Skeletal muscle cell (primary cell): ENCODE measurements at regions not wholly inside any gene's neighbourhood (a gene's known extent, or its start where the extent isn't known, plus 50 kb on each side); places are given as distances from the start of the nearest gene placed in this dataset.

Experiments used
- DNase-seq: peaks from one replicate; pipeline ENCODE4 v3.0.0-alpha.2; 2010; ENCODE audit warnings: low read depth
- H3K4me3 ChIP-seq: 2 replicates; pipeline ENCODE4 v1.5.1; 2011; ENCODE audit warnings: low read depth, mild to moderate bottlenecking, control low read depth, low read length, moderate library complexity

- H3K4me3 ChIP-seq: no peak overlapping the region
- DNase-seq: no peak
Observed at GRCh38 chr12:89901319-89901718, 192.7 kb upstream of the ATP2B1 start.

- H3K4me3 ChIP-seq: no peak overlapping the region
- no peak for DNase-seq
Observed at GRCh38 chr12:89899651-89900050, 191.0 kb upstream of the ATP2B1 start.

GRCh38 chr12:89895591-89895990 is 187.0 kb upstream of the ATP2B1 start:
- H3K4me3 ChIP-seq: no peak overlapping the region
- DNase-seq: no peak

GRCh38 chr12:89895101-89895500 is 186.5 kb upstream of the ATP2B1 start:
- H3K4me3 ChIP-seq: no peak overlapping the region
- no peak for DNase-seq

GRCh38 chr12:89893972-89894706 is 185.5 kb upstream of the ATP2B1 start:
- DNase-seq: no peak

GRCh38 chr12:89892436-89892835 is 183.8 kb upstream of the ATP2B1 start:
- DNase-seq: no peak
- H3K4me3 ChIP-seq: no peak overlapping the region

More at GRCh38 chr12:89893972-89894706, 185.5 kb upstream of the ATP2B1 start:
- no peak overlapping the region for H3K4me3 ChIP-seq

GRCh38 chr12:89891933-89892332 is 183.3 kb upstream of the ATP2B1 start:
- DNase-seq: no peak
- no peak overlapping the region for H3K4me3 ChIP-seq

GRCh38 chr12:89890161-89890560 is 181.5 kb upstream of the ATP2B1 start:
- no peak for DNase-seq
- H3K4me3 ChIP-seq: no peak overlapping the region

GRCh38 chr12:89889062-89889461 is 180.4 kb upstream of the ATP2B1 start:
- no peak overlapping the region for H3K4me3 ChIP-seq
- DNase-seq: peak; percentile 64

GRCh38 chr12:89884952-89885351 is 176.3 kb upstream of the ATP2B1 start:
- H3K4me3 ChIP-seq: no peak overlapping the region
- no peak for DNase-seq

- H3K4me3 ChIP-seq: no peak overlapping the region
- no peak for DNase-seq
Observed at GRCh38 chr12:89884416-89884898, 175.8 kb upstream of the ATP2B1 start.

GRCh38 chr12:89883630-89884389 is 175.2 kb upstream of the ATP2B1 start:
- H3K4me3 ChIP-seq: no peak overlapping the region
- no peak for DNase-seq

- DNase-seq: no peak
- no peak overlapping the region for H3K4me3 ChIP-seq
Observed at GRCh38 chr12:89882792-89883191, 174.2 kb upstream of the ATP2B1 start.

GRCh38 chr12:89882050-89882449 is 173.4 kb upstream of the ATP2B1 start:
- DNase-seq: peak; percentile 79
- H3K4me3 ChIP-seq: no peak overlapping the region

GRCh38 chr12:89880690-89881350 is 172.2 kb upstream of the ATP2B1 start:
- no peak for DNase-seq
- no peak overlapping the region for H3K4me3 ChIP-seq

GRCh38 chr12:89879766-89880165 is 171.1 kb upstream of the ATP2B1 start:
- H3K4me3 ChIP-seq: no peak overlapping the region
- no peak for DNase-seq

GRCh38 chr12:89878950-89879349 is 170.3 kb upstream of the ATP2B1 start:
- no peak for DNase-seq
- no peak overlapping the region for H3K4me3 ChIP-seq

- H3K4me3 ChIP-seq: no peak overlapping the region
- DNase-seq: no peak
Observed at GRCh38 chr12:89878327-89878726, 169.7 kb upstream of the ATP2B1 start.

- DNase-seq: no peak
- no peak overlapping the region for H3K4me3 ChIP-seq
Observed at GRCh38 chr12:89877671-89878070, 169.0 kb upstream of the ATP2B1 start.

GRCh38 chr12:89877136-89877535 is 168.5 kb upstream of the ATP2B1 start:
- DNase-seq: no peak
- no peak overlapping the region for H3K4me3 ChIP-seq
